ENCODE measurements at regions not wholly inside any gene's neighbourhood (a gene's known extent, or its start where the extent isn't known, plus 50 kb on each side); places are given as distances from the start of the nearest gene placed in this dataset.
"Not testable (repeated sequence)": the region's sequence is repeated elsewhere in the genome, so short reads cannot be mapped to it uniquely, and the experiment has no call there.

- CTCF ChIA-PET: interaction anchor here (2.2 kb wide), 1 partner anchor 14 kb away, joined by 11 read pairs; no protein-coding TSS in a partner anchor
- POLR2A ChIA-PET: no interaction called here
- DNase-seq (ENCODE audit: extremely low spot score): no peak
- TF ChIP-seq, protein P1, sequence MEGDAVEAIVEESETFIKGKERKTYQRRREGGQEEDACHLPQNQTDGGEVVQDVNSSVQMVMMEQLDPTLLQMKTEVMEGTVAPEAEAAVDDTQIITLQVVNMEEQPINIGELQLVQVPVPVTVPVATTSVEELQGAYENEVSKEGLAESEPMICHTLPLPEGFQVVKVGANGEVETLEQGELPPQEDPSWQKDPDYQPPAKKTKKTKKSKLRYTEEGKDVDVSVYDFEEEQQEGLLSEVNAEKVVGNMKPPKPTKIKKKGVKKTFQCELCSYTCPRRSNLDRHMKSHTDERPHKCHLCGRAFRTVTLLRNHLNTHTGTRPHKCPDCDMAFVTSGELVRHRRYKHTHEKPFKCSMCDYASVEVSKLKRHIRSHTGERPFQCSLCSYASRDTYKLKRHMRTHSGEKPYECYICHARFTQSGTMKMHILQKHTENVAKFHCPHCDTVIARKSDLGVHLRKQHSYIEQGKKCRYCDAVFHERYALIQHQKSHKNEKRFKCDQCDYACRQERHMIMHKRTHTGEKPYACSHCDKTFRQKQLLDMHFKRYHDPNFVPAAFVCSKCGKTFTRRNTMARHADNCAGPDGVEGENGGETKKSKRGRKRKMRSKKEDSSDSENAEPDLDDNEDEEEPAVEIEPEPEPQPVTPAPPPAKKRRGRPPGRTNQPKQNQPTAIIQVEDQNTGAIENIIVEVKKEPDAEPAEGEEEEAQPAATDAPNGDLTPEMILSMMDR (IDR thresholded peaks at IDR 0.05; ENCODE audit: control extremely low read depth, extremely low read depth, low read depth, missing control alignments): no peak
Measured at GRCh38 chr14:23896609-23897153, 56.9 kb upstream of the DHRS4 start.

DNA sequence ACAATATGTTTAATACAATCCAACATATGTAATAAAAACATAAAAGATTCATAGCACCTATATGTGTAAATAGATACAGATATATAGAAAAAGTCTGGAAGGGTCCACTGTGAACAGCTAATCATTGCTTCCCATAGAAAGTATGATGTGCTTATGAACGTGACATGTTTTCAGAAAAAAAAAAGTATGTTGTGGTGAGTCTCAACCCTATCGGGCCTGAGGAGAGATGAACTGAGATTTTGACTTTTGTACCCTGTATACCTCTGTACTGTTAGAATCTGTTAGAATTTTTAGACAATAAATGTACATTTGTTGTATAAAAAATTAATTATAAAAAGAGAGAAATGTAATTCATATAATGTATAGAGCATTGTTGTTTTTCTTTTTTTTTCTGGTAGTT lies 56.3 kb upstream of the DHRS4 start:
- POLR2A ChIA-PET; DNase-seq (ENCODE audit: extremely low spot score): not testable (repeated sequence)
- CTCF ChIA-PET: interaction anchor here (2.2 kb wide), 1 partner anchor 14 kb away, joined by 11 read pairs; no protein-coding TSS in a partner anchor

GRCh38 chr14:23898359-23898758 lies 55.2 kb upstream of the DHRS4 start:
- DNase-seq (ENCODE audit: extremely low spot score); POLR2A ChIA-PET: not testable (repeated sequence)
- CTCF ChIA-PET: interaction anchor here (2.3 kb wide), 1 partner anchor 12 kb away, joined by 8 read pairs; no protein-coding TSS in a partner anchor

DNA sequence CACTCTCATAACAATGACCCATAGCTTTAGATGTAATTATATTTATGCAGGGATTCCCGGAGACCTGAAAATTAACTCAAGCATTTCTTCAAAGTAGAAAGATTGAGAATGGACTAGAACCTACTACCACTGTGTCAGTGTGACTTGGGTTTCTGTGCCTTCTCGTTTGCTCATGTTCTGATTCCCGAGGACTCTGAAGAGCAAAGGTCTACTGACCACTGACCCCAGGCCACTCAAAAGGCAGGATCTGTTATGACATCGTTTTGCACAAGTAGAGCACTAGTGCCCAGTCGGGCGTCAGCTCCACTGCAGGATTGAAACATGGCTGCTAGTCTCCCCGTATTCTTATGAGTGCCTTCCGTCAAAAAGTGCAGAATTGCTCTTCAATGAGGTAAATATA lies 53.8 kb upstream of the DHRS4 start:
- DNase-seq (ENCODE audit: extremely low spot score): no peak
- CTCF ChIA-PET: interaction anchor here (1.3 to 2.3 kb wide), 4 partner anchors 9 to 268 kb away, joined by 3 to 8 read pairs (median 4); no protein-coding TSS in a partner anchor
- TF ChIP-seq, protein P1 (IDR thresholded peaks at IDR 0.05; ENCODE audit: control extremely low read depth, extremely low read depth, low read depth, missing control alignments): no peak
- POLR2A ChIA-PET: no interaction called here

- ChIA-PET POLR2A (no interaction called here), CTCF (interaction anchor here (1.1 kb wide), 1 partner anchor 75 kb away, joined by 3 read pairs; no protein-coding TSS in a partner anchor)
- DNase-seq (ENCODE audit: extremely low spot score): no peak
- TF ChIP-seq, protein P1 (IDR thresholded peaks at IDR 0.05; ENCODE audit: control extremely low read depth, extremely low read depth, low read depth, missing control alignments): no peak
Measured at GRCh38 chr14:23903442-23903841, 50.1 kb upstream of the DHRS4 start.

Data from GM10248 (cell line).